ENCODE measurements at regions not wholly inside any gene's neighbourhood (a gene's known extent, or its start where the extent isn't known, plus 50 kb on each side); places are given as distances from the start of the nearest gene placed in this dataset.

DNA sequence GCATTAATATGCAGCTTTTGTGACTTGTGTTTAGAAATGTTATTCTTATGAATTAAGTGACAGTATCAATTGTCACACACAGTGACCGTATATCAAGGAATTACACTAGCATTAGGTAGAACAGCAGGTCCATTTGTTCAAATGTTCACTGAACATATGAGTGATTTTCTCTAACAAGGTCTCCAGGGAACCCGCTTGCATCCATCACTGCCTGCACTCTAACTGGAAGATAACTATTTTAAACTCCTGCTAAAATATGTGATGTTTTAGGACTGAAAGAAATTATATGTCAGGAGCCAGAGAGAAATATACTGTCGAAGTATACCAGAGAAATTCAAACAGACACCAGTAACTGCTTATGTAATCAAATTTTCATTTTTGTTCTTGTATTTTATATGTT is 1395.7 kb downstream of the PCDH18 start:
- no peak for TF ChIP-seq CTCF (IDR thresholded peaks at IDR 0.05 in 2 of 3, conservative IDR thresholded peaks at IDR 0.05 in 1 of 3; ENCODE audit: control insufficient read depth in 2 of 3, extremely low read depth in 1 of 3, insufficient read depth in 1 of 3, low read depth in 3 of 3, low read length in 3 of 3)
- no peak for TF ChIP-seq PML (IDR thresholded peaks at IDR 0.05; ENCODE audit: low read length)
